ENCODE measurements at regions not wholly inside any gene's neighbourhood (a gene's known extent, or its start where the extent isn't known, plus 50 kb on each side); places are given as distances from the start of the nearest gene placed in this dataset.

DNA sequence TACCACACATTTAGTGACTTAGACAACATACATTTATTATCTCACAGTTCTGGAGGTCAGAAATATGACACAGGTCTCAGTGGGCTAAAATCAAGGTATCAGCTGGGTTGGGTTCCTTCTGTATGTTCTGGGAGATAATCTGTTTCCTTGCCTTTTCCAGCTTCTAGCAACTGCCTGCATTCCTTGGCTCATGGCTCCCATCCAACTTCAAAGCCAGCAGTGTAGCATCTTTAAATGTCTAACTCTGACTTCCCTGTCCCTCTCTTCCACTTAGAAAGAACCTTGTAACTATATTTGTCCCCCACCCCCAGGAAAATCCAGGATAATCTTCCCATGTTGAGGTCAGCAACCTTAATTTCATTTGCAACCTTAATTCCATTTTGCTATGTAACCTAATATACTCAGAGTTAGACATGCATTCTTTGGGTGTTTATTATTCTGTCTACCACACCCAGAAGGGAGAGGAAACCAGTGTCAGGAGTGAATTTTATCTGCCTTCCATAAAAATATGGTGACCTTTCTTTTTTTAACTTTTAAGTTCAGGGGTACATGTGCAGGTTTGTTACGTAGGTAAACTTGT lies 57.3 kb upstream of the SMIM30 start:
- no peak for TF ChIP-seq POLR2AphosphoS5 (IDR thresholded peaks at IDR 0.05)
- no peak for TF ChIP-seq EP300 (conservative IDR thresholded peaks at IDR 0.05; ENCODE audit: poor library complexity, severe bottlenecking)
- TF ChIP-seq TAF1 (IDR thresholded peaks at IDR 0.05; ENCODE audit: low read depth): no peak
- TF ChIP-seq, protein P1, sequence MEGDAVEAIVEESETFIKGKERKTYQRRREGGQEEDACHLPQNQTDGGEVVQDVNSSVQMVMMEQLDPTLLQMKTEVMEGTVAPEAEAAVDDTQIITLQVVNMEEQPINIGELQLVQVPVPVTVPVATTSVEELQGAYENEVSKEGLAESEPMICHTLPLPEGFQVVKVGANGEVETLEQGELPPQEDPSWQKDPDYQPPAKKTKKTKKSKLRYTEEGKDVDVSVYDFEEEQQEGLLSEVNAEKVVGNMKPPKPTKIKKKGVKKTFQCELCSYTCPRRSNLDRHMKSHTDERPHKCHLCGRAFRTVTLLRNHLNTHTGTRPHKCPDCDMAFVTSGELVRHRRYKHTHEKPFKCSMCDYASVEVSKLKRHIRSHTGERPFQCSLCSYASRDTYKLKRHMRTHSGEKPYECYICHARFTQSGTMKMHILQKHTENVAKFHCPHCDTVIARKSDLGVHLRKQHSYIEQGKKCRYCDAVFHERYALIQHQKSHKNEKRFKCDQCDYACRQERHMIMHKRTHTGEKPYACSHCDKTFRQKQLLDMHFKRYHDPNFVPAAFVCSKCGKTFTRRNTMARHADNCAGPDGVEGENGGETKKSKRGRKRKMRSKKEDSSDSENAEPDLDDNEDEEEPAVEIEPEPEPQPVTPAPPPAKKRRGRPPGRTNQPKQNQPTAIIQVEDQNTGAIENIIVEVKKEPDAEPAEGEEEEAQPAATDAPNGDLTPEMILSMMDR (IDR thresholded peaks at IDR 0.05; ENCODE audit: poor library complexity, severe bottlenecking): no peak
- TF ChIP-seq EZH2 (IDR thresholded peaks at IDR 0.05; ENCODE audit: borderline replicate concordance, insufficient read depth, low read length, poor library complexity, severe bottlenecking): no peak
- TF ChIP-seq RAD21 (conservative IDR thresholded peaks at IDR 0.05): no peak
- TF ChIP-seq REST (IDR thresholded peaks at IDR 0.05; ENCODE audit: borderline replicate concordance): no peak
- no peak for TF ChIP-seq MXI1 (conservative IDR thresholded peaks at IDR 0.05; ENCODE audit: poor library complexity, severe bottlenecking)
- no peak for TF ChIP-seq SMC3 (conservative IDR thresholded peaks at IDR 0.05; ENCODE audit: poor library complexity)

DNA sequence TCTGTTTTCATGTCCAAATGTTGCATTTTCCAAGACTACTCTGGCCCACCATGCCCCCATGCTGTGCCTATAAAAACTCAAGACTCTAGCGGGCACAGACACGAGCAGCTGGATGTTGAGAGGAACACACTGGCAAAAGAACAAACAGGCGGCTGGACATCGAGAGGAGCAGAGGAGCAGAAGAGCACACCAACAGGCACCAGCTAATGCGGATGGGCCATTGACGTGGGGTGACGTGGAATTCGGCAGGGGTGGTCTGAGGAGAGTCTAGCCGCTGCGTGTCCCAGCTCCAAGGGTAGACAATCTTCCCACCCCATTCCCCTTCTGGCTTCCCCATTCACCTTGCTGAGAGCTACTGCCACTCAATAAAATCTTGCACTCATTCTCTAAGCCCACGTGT lies 54.4 kb upstream of the SMIM30 start:
- no peaks in the 10 kb centered on the region for H3K79me2 ChIP-seq (replicated peaks; ENCODE audit: insufficient read depth, low read length)
- no peaks in the 10 kb centered on the region for H3F3A ChIP-seq (ENCODE audit: insufficient read depth, low read length, poor library complexity, severe bottlenecking)
- no peaks in the 10 kb centered on the region for H3K27me3 ChIP-seq (ENCODE audit: insufficient read depth, low read depth, low read length)
- no peak overlapping the region for H3K4me3 ChIP-seq (ENCODE audit: low read length)
- H2AFZ ChIP-seq (ENCODE audit: low read depth, low read length): no peak overlapping the region
- H3K36me3 ChIP-seq (ENCODE audit: insufficient read depth, low read length): no peaks in the 10 kb centered on the region
- H3K4me2 ChIP-seq (ENCODE audit: low read length): no peak overlapping the region
- H3K9me3 ChIP-seq (ENCODE audit: low read length): no peaks in the 10 kb centered on the region
- no peak overlapping the region for H3K27ac ChIP-seq (ENCODE audit: low read length)
- H4K20me1 ChIP-seq (ENCODE audit: insufficient read depth): no peaks in the 10 kb centered on the region
- no peak overlapping the region for H3K9ac ChIP-seq (ENCODE audit: low read length)
- H3K9me2 ChIP-seq (ENCODE audit: insufficient read depth, low read length): no peaks in the 10 kb centered on the region
- TF ChIP-seq SMC3 (conservative IDR thresholded peaks at IDR 0.05; ENCODE audit: poor library complexity) (no peak), RAD21 (conservative IDR thresholded peaks at IDR 0.05) (no peak), EP300 (conservative IDR thresholded peaks at IDR 0.05; ENCODE audit: poor library complexity, severe bottlenecking) (no peak), TAF1 (IDR thresholded peaks at IDR 0.05; ENCODE audit: low read depth) (no peak), REST (IDR thresholded peaks at IDR 0.05; ENCODE audit: borderline replicate concordance) (no peak), POLR2AphosphoS5 (IDR thresholded peaks at IDR 0.05) (no peak), MXI1 (conservative IDR thresholded peaks at IDR 0.05; ENCODE audit: poor library complexity, severe bottlenecking) (no peak), EZH2 (IDR thresholded peaks at IDR 0.05; ENCODE audit: borderline replicate concordance, insufficient read depth, low read length, poor library complexity, severe bottlenecking) (no peak)
- TF ChIP-seq, protein P1 (IDR thresholded peaks at IDR 0.05; ENCODE audit: poor library complexity, severe bottlenecking): no peak

More for the DNA sequence above, 57.3 kb upstream of the SMIM30 start:
- no peak overlapping the region for H3K9ac ChIP-seq (ENCODE audit: low read length)
- no peak overlapping the region for H3K27ac ChIP-seq (ENCODE audit: low read length)
- no peak overlapping the region for H3K4me2 ChIP-seq (ENCODE audit: low read length)
- H3K9me2 ChIP-seq (ENCODE audit: insufficient read depth, low read length): no peaks in the 10 kb centered on the region
- H2AFZ ChIP-seq (ENCODE audit: low read depth, low read length): no peak overlapping the region
- H3K36me3 ChIP-seq (ENCODE audit: insufficient read depth, low read length): no peaks in the 10 kb centered on the region
- H3K27me3 ChIP-seq (ENCODE audit: insufficient read depth, low read depth, low read length): no peaks in the 10 kb centered on the region
- H3K79me2 ChIP-seq (replicated peaks; ENCODE audit: insufficient read depth, low read length): no peaks in the 10 kb centered on the region
- H4K20me1 ChIP-seq (ENCODE audit: insufficient read depth): no peaks in the 10 kb centered on the region
- H3F3A ChIP-seq (ENCODE audit: insufficient read depth, low read length, poor library complexity, severe bottlenecking): no peaks in the 10 kb centered on the region
- no peaks in the 10 kb centered on the region for H3K9me3 ChIP-seq (ENCODE audit: low read length)
- H3K4me3 ChIP-seq (ENCODE audit: low read length): no peak overlapping the region
